ENCODE measurements at regions not wholly inside any gene's neighbourhood (a gene's known extent, or its start where the extent isn't known, plus 50 kb on each side); places are given as distances from the start of the nearest gene placed in this dataset.
A peak's percentile ranks its signal among the peaks of the same experiment; 100 is the strongest.
"Not testable (repeated sequence)": the region's sequence is repeated elsewhere in the genome, so short reads cannot be mapped to it uniquely, and the experiment has no call there.

- no peak for DNase-seq (ENCODE audit: low spot score)
Observed at GRCh38 chr18:22043837-22044236, 125.6 kb upstream of the GATA6 start.

- no peak for DNase-seq (ENCODE audit: low spot score)
Observed at GRCh38 chr18:22044474-22045220, 124.7 kb upstream of the GATA6 start.

- no peak for DNase-seq (ENCODE audit: low spot score)
Observed at GRCh38 chr18:22045221-22045918, 124.0 kb upstream of the GATA6 start.

DNA sequence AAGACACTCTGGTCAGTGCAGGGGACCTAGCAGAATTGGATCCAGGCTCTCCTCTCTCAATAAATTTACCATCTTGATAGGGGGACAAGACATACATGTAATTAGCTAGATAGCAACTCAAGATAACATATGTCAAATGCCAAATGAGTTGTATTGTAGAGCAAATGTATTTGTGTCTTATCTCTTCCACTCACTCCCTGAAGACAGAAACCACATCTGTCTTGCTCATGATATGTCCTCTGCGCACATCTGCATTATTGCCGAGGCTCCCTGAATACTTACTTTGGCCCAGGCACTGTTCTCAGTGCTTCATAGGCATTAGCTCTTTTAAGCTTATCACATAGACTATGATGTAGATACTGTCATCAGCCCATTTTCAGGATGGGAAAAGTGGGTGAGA lies 122.9 kb upstream of the GATA6 start:
- DNase-seq (ENCODE audit: low spot score) = no peak

GRCh38 chr18:22047485-22047884 lies 121.9 kb upstream of the GATA6 start:
- DNase-seq (ENCODE audit: low spot score) = no peak

DNA sequence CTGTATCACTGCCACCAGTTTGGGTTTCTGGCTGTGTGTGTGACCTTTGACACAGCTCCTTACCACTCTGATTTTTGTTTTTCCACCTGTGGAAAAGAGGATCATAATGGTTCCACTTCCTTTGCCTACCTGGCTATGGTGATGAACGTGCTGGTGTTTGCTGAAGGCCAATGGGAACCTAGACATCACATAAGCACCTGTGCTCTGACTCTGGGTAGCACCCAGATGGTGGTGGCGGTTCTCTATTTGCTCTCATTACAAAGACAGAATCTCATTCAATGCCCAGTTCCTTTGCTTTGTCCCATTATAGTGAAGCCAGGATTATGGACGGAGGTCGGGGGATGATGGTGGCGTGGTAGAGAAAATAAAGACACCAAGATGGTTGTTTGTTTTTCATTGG lies 121.2 kb upstream of the GATA6 start:
- no peak for DNase-seq (ENCODE audit: low spot score)

DNA sequence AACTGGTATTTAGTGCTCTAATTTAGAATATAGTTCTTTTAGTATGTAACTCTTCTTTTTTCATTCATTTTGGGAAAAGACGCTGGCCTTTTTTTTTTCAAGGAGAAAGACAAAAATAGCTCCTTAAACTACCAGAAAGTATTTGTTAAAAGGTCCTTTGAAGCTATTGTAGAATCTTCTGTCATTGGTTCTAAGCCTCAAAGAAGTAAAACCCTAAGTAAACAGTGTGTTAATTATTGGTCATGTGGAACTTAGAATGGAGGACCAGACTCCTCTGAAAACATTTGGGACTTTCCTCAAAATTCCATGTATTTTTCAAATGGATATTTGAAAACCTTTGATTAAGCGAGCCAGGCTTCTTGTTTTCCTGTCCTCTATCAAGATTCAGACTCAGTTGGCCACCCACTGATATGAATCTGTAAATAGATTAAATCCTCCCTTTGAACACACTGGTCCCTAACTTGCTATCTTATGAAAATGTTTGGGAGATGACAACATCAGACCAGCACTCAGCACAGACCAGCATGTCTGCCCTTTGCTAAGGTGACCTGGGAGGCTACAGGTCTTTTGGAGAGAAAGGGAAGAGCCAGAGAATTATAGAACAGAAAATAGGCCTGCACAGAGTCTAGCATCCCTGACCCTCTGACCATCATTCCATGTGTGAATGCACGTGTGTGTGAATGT lies 120.3 kb upstream of the GATA6 start:
- no peak for DNase-seq (ENCODE audit: low spot score)

GRCh38 chr18:22052405-22053105 lies 116.8 kb upstream of the GATA6 start:
- no peak for DNase-seq (ENCODE audit: low spot score)

DNA sequence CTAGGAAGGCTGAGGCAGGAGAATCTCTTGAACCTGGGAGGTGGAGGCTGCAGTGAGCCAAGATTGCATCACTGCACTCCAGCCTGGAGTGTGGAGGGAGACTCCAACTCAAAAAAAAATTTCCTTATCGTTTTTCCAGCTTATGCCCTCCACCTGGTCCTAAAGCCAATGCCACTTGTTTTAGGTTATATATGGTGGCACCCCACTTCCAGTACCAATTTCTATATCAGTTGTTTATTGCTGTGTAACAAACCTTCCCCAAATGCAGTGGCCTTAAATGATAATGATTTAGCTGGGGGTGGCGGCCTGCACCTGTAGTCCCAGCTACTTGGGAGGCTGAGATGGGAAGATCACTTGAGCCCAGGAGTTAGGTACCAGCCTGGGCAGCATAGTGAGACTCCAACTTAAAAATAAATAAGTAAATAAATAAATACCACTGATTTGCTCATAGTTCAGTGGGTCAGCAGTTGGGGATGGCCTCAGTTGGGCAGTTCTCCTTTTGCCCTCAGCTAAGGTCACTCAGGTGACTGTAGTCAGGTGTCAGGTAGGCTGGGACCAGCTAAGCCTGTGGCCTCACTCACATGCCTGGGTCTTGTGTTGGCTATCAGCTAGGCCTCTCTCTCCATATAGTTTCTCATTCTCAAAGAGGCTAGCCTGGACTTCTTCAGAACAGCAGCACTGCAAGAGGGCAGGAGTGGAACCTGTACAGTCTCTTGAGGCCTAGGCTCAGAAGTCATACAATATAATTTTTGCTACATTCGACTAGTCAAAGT lies 113.7 kb upstream of the GATA6 start:
- no peak for DNase-seq (ENCODE audit: low spot score)

GRCh38 chr18:22056950-22057349 lies 112.4 kb upstream of the GATA6 start:
- peak; percentile 21 for DNase-seq (ENCODE audit: low spot score)

- no peak for DNase-seq (ENCODE audit: low spot score)
Observed at GRCh38 chr18:22057908-22058527, 111.4 kb upstream of the GATA6 start.

DNA sequence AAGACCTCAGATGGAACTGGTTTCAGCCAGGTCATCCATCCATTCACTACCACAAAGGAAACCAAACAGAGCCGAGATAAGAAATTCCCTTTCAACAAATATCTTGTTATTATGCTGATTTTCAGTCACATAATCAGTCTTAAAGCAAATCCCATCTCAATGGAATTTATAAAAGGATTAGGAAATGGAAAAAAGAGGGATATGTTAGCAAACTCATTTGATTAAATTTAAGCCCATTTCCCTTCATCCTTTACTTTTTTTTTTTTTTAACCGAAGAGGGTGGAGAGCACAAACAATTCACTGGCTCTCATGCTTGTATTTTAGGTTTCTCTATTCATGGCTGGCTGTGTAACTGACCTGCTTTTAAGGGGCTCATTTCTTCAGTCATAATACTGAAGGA lies 109.0 kb upstream of the GATA6 start:
- DNase-seq (ENCODE audit: low spot score) = no peak

- no peak for DNase-seq (ENCODE audit: low spot score)
Observed at GRCh38 chr18:22063102-22063501, 106.3 kb upstream of the GATA6 start.

GRCh38 chr18:22063672-22064071 lies 105.7 kb upstream of the GATA6 start:
- no peak for DNase-seq (ENCODE audit: low spot score)

DNA sequence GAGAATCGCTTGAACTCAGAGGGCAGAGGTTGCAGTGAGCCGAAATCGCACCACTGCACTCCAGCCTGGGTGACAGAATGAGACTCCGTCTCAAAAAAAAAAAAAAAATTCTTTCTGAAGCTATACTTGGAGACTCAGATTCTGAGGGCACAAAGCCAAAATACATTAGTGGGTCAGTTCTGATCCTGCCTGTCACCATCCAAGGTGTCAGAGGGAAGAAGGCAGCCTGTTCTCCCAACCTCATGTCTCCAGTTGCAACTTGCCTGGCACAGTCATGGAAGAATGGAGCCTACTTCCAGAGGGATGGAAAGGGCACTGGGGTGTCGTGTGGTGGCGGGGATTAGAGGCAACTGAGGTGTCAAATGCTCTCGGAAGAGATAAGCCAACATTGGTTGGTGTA lies 104.8 kb upstream of the GATA6 start:
- DNase-seq (ENCODE audit: low spot score) = no peak

DNA sequence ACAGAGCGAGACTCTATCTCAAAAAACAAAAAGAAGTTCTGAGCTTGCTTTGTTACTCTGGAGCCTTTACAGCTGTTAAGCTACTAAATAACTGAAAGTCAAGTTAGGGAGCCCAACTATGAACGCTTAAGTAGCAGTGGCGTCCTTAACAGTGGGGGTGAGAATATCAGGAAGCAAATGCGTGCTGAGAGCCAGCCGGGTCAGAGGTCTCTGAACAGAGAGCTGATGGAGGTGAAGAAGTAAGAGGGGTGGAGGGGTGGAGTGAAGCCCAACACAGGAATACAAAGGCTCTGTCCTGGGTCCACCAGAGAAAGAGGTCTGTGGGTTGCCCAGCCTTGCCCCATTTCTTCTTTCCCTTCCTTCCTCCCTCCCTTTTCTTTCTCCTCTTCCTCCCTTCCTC lies 104.1 kb upstream of the GATA6 start:
- DNase-seq (ENCODE audit: low spot score) = no peak

DNA sequence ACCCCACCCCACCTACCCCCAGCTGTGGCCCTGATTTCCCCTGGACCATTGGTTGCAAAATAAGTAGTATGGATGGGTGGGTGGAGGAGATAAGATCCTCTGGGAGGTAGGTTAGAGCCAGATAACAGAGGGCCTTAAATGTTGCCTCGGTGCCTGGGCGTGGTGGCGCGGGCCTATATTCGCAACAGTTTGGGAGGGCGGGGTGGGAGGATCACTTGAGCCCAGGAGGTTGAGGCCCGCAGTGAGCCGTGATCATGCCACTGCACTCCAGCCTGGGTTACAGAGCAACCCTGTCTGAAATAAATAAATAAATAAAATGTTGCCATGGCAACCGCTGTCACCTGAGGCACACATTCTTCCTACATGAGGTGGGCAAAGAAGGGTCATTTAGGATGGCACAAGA lies 103.3 kb upstream of the GATA6 start:
- peak; percentile 23 for DNase-seq (ENCODE audit: low spot score)

GRCh38 chr18:22067109-22067508 lies 102.3 kb upstream of the GATA6 start:
- DNase-seq (ENCODE audit: low spot score) = no peak

GRCh38 chr18:22067682-22068081 lies 101.7 kb upstream of the GATA6 start:
- no peak for DNase-seq (ENCODE audit: low spot score)

GRCh38 chr18:22068784-22069183 lies 100.6 kb upstream of the GATA6 start:
- not testable (repeated sequence) for DNase-seq (ENCODE audit: low spot score)

- no peak for DNase-seq (ENCODE audit: low spot score)
Observed at GRCh38 chr18:22069916-22070315, 99.5 kb upstream of the GATA6 start.

Measured in kidney tubule cell (primary cell).